ENCODE measurements at regions not wholly inside any gene's neighbourhood (a gene's known extent, or its start where the extent isn't known, plus 50 kb on each side); places are given as distances from the start of the nearest gene placed in this dataset.
A peak's percentile ranks its signal among the peaks of the same experiment; 100 is the strongest.

DNA sequence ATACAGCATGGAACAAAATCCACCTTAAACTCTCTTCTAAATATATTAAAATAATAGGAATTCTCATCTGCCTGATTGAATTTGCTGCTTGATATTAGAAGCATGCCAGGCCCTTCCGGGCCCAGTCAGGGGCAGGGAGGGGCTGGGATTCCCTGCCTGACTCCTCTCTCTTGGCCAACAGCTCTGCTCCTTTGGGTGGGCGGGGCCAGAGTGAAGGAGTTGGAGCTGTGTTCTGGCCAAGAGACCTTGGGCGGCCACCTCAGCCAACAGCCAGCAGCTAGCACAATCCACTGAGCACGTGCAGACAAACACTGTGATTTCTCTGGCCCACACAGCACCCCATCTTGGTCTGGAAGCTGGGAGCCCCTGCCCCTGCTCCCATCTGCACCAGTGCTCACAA lies 140.3 kb downstream of the PJA1 start:
- no peak for DNase-seq

- no peak for DNase-seq
Measured at GRCh38 chrX:69024161-69024736, 141.0 kb downstream of the PJA1 start.

- DNase-seq = peak in 1 of 2 experiments; percentile 9
Measured at GRCh38 chrX:69022430-69022829, 142.8 kb downstream of the PJA1 start.

- peak; percentile 90 to 91 for DNase-seq
Measured at GRCh38 chrX:69021141-69021960, 143.9 kb downstream of the PJA1 start.

DNA sequence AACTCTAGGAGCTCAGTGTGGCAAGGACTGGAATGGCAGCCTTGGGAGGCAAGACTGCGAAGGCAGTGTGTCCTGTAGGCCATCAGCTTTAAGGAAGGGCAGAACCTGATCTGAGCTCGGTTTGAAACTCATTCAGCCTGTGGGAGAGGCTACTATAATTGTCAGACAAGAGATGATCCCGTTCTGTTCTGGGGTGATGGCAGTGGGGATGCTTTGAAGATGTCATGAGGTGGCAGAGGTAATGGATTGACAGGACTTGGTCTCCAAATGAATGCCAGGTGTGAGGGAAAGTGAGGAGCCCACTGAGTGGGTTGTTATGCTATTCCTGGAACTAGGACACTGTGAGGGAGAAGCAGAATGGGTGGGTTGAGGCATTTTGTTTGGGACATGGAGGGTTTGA lies 144.9 kb downstream of the PJA1 start:
- peak in 1 of 2 experiments; percentile 52 for DNase-seq

DNA sequence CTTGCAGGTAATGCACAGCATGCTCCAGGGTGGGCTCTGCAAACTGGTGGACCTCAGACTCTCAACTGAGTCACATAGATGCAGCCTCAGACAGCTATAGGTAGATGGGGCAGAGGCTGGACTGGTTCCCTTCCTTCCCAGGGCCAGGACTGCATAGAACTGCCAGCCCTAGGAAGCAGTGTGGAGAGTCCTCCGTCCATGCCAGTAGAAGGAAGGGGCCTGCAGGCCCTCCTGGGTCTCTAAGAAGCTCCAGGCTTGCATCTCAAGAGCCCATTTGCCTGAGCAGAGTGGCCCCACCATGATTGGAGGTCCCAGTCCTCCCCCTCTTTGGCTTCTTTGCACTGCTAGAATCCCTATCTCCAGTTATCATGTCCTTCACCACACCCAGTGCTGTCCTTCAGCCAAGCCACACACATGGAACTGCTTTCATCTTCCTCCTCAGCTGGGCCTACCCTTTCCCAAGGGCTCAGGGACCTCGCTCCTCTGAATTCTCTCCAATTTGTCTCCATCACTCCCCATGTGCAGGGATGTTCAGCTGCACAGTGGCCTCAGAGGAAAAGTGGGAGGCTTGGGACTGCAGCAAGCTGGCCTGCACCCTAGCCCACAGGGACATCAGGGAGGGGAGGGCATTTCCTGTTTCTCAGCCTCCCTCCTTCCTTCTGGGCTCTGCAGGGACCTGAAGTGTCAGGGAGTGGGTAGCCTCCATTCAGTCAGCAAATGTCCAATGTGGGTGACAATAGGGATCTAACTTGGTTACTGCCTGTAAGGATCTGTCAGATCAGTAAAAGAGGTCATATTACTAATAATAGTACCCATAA lies 146.0 kb downstream of the PJA1 start:
- DNase-seq = no peak

DNA sequence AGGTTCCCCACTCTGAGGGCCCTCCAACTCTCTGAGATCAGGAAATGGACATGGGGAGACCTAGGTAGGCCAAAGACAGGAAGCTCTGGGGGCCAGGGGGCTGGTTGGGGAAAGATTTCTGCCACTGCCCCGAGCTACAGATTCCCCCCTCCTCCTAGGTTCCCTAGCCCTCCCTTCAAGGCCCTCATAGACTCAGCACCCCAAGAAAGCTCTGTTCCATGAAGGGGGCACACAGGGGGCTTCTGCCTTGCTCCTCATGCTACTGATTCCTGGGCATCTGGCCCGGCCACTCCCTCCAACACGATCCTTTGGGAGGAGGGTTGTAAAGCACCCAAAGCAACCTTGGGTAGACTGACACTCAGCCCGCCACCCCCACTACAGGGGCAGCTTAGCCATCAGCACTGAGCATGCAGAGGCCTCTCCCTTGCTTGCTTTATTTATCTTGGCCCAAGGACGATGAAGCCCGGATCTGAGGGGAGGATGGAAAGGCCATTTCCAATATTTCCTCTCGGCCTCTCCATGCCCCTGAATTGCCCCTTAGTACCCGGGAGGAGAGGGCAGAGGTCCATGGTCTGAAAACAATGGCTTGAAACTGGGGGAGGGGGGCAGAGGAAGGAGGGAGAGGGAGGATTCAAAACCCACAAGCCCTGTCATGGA lies 146.7 kb downstream of the PJA1 start:
- no peak for DNase-seq

- DNase-seq = no peak
Measured at GRCh38 chrX:69016293-69016941, 148.8 kb downstream of the PJA1 start.

DNA sequence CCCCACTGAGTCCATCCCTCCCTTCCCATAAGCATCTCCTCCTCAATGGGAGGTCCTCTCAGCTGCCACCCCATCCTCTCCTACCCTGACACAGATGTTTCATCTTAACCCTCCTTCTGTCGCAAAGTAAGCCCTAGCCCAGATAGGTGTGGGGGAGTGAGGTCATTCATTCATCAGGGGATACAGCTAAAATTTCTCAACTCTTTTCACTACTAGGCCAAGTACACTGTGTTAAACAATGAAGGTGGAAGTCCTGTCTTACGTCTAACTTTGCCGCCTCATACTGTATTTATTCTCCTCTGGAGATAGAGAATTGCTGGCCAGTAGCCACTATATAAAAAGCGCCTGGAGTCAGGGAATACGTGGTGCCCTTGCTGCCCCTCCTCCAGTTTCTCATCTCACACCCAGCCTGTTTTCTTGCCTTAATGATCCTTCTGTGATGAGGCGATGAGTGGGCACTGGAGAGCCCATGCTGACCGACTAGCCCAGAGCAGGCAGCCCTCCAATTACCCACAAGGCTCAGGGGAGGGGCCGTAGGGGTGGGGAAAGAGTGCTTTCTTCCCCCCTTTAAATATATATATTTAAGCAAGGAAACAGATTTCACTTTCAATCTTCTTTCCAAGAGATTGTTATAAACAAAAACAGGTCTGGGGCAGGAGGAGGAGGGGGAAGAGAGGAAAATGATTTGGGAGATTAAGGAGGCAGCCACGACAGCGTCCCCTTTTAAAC lies 149.5 kb downstream of the PJA1 start:
- DNase-seq = no peak

GRCh38 chrX:69015156-69015555 lies 150.1 kb downstream of the PJA1 start:
- no peak for DNase-seq

- no peak for DNase-seq
Measured at GRCh38 chrX:69014200-69014599, 151.1 kb downstream of the PJA1 start.

DNA sequence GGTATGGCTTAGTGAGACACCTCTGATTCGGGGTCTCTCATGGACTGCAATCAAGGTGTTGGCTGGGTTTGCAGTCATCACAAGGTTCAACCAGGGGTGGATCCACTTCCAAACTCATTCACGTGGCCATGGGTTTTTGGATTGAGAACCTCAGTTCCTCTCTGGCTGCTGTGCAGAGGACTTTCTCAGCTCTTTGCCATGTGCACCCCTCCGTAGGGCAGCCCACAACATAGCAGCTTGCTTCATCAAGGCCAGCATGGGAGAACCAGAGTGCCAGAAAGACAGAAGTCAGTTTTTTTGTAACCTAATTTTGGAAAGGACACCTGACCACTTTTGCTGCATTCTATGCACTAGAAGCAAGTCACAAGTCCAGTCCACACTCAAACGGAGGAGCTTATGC lies 154.9 kb downstream of the PJA1 start:
- DNase-seq = no peak

DNA sequence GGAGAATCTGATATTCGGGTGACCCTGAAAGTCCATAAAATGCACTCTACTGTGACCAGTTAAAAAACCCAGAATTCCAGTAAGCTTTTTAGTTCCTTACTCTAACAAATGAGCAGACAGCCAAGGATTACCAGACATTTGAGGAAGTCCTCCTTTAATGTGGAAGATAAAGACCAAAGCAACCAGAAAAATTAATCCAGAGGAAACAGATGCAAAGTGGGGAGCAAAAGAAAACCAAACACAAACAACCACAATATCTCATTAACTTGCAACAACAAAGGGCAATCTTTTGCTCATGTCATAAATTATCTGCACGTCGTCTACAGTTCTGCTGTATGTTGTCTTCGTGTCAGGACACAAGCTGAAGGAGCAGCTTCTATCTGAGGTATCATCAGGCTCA lies 164.4 kb downstream of the PJA1 start:
- no peak for DNase-seq

GRCh38 chrX:68999931-69000330 lies 165.3 kb downstream of the PJA1 start:
- no peak for DNase-seq

DNA sequence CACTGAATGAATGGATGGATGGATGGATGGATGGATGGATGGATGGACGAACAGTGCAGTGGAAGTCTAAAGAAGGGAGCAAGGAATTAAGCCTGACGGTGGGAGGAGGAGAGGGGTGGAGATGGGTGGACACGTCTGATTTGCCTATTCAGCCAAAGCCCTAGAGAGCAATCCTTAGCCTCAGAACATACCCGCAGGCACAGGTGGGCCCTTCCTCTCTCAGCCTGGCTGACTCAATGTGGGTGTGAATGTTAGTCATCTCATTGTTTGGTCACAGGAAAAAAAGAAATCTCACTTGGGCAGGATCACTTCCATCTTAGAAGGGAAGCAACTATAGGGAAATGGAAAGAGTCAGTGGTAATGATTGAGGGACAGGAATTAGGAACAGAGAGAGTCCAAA lies 165.9 kb downstream of the PJA1 start:
- DNase-seq = peak; percentile 64 to 74

DNA sequence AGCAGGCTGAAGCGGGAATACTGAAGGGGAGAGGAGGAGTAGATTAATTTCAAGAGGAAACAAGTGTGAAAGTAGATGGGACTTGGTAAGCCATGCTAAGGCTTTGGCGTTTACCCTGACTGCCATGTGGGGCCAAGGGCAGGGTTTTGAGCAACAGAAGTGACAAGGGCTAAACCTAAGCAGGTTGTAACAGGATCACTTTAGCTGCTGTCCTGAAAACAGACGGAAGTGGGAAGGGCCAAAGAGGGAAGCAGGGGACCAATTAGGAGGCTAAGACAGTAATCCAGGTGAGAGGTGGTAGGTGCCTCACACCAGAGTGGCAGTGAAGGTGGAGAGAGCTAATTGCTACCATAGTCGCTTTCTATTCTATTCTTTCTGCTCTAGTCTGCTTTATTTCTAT lies 166.5 kb downstream of the PJA1 start:
- DNase-seq = peak in 1 of 2 experiments; percentile 21

GRCh38 chrX:68997911-68998310 lies 167.3 kb downstream of the PJA1 start:
- DNase-seq = no peak

DNA sequence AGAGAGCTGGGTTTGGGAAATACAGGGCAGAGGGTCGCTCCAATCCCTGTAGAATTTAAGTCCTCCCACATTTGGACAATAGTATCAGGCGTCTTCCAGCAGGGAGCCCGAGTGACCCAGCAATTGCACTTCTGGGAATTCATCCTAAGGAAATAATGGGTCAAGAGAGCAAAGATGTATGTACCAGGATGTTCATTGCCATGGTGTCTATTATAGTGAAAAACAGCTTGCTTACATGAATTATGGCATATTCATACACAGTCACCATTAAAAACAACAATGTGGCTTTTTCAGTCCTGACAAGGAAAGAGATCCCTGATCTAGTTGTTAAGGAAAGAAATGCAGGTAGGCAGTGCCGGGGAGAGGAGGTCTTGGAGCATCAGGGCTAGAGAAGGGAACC lies 167.7 kb downstream of the PJA1 start:
- DNase-seq = no peak

DNA sequence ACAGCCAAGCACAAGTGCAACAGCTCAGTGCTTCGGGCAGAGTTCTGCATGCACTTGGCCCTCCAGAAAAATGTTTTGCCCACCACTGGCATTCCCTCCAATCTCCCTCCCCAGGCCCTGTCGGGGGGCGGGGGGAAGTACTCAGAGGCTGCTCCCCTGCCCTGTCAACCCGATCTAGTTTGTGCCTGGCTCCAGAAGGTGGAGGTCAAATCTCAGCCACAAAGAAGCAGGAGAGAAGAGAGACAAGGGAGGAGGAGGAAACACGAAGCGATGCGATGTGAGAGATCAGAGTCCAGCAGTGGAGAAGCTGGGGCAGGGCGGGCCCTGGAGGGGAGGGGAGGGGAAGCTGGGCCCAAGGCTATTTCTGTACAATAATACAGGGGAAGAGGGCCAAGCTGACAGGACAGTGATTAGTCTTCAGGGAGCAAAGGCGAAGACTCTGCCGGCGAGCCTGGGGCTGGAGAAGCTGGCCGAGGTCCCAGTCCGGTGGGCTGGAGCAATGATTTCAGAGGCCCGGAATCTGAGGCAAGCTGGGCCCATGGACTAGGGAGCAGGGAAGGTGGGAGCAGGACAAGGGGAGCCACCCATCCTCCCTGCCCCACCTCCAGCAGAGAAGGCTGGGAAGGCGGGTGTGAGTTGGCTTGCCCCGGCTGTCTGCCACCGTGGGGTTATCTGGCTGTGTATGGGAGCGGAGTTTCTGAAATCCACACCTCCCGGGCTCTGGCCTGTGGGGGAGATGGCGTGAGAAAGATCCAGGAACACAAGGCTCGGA lies 167.1 kb downstream of the EFNB1 start:
- DNase-seq = no peak

GRCh38 chrX:68995386-68995779 lies 166.6 kb downstream of the EFNB1 start:
- no peak for DNase-seq

- no peak for DNase-seq
Measured at GRCh38 chrX:68994891-68995255, 166.1 kb downstream of the EFNB1 start.

All from NCI-H526 (cell line).